ENCODE measurements at regions not wholly inside any gene's neighbourhood (a gene's known extent, or its start where the extent isn't known, plus 50 kb on each side); places are given as distances from the start of the nearest gene placed in this dataset.

- TF ChIP-seq, protein P1, sequence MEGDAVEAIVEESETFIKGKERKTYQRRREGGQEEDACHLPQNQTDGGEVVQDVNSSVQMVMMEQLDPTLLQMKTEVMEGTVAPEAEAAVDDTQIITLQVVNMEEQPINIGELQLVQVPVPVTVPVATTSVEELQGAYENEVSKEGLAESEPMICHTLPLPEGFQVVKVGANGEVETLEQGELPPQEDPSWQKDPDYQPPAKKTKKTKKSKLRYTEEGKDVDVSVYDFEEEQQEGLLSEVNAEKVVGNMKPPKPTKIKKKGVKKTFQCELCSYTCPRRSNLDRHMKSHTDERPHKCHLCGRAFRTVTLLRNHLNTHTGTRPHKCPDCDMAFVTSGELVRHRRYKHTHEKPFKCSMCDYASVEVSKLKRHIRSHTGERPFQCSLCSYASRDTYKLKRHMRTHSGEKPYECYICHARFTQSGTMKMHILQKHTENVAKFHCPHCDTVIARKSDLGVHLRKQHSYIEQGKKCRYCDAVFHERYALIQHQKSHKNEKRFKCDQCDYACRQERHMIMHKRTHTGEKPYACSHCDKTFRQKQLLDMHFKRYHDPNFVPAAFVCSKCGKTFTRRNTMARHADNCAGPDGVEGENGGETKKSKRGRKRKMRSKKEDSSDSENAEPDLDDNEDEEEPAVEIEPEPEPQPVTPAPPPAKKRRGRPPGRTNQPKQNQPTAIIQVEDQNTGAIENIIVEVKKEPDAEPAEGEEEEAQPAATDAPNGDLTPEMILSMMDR (IDR thresholded peaks at IDR 0.05; ENCODE audit: low read depth, low read length, poor library complexity, severe bottlenecking) = no peak
- no peak for TF ChIP-seq EZH2phosphoT487 (IDR thresholded peaks at IDR 0.05; ENCODE audit: borderline replicate concordance, low read length)
Measured at GRCh38 chr1:4561205-4561604, 93.2 kb upstream of the AJAP1 start.

Data from DOHH2 (cell line).